ENCODE measurements at regions not wholly inside any gene's neighbourhood (a gene's known extent, or its start where the extent isn't known, plus 50 kb on each side); places are given as distances from the start of the nearest gene placed in this dataset.

GRCh38 chr9:710951-711745 is 130.3 kb upstream of the DMRT1 start:
- TF ChIP-seq CTCF (tag by site-specific recombination; IDR thresholded peaks at IDR 0.05) (no peak), PBX3 (CRISPR knock-in tag; IDR thresholded peaks at IDR 0.05) (no peak), ZNF335 (tag by site-specific recombination; conservative IDR thresholded peaks at IDR 0.05) (no peak)

Data from HEK293 (cell line).